Suppressor macrophage treated with lipopolysaccharide for 1 hour (primary cell): ENCODE measurements at regions not wholly inside any gene's neighbourhood (a gene's known extent, or its start where the extent isn't known, plus 50 kb on each side); places are given as distances from the start of the nearest gene placed in this dataset.

Source experiments
- DNase-seq, 3 donors: peaks; one replicate each; pipeline ENCODE4 v3.0.0-alpha.2; 2020 to 2022

GRCh38 chr22:49499433-49500075 is 328.1 kb downstream of the BRD1 start:
- DNase-seq: no peak

DNA sequence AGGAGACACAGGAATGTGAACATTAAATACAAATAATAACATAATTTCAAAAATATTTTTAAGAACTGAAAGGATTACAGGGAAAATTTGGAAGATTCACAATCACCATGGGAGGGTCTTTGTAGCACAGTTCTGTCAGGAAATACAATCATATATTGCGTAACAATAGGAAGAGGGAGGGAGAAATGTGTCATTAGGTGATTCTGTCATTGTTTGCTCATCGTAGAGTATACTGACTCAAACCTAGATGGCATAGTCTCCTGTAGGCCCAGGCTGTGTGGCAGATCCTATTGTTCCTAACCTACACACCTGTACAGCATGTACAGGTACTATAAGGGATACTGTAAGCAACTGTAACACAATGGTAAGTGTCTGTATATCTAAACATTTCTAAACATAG is 330.4 kb downstream of the BRD1 start:
- peak in 2 of 3 donors; percentile 38 to 48 for DNase-seq

GRCh38 chr22:49494555-49494954 is 333.1 kb downstream of the BRD1 start:
- DNase-seq: no peak

GRCh38 chr22:49492741-49493251 is 334.9 kb downstream of the BRD1 start:
- no peak for DNase-seq

GRCh38 chr22:49492308-49492707 is 335.4 kb downstream of the BRD1 start:
- no peak for DNase-seq

GRCh38 chr22:49491726-49492125 is 335.9 kb downstream of the BRD1 start:
- DNase-seq: no peak

GRCh38 chr22:49491221-49491635 is 336.4 kb downstream of the BRD1 start:
- no peak for DNase-seq

GRCh38 chr22:49490692-49491091 is 337.0 kb downstream of the BRD1 start:
- DNase-seq: no peak

- DNase-seq: no peak
These were observed 337.9 kb downstream of the BRD1 start for GRCh38 chr22:49489821-49490220.

GRCh38 chr22:49488943-49489342 is 338.7 kb downstream of the BRD1 start:
- no peak for DNase-seq

GRCh38 chr22:49487950-49488349 is 339.7 kb downstream of the BRD1 start:
- no peak for DNase-seq

GRCh38 chr22:49486225-49486624 is 341.4 kb downstream of the BRD1 start:
- no peak for DNase-seq

- no peak for DNase-seq
These were observed 343.7 kb downstream of the BRD1 start for GRCh38 chr22:49483946-49484345.

DNA sequence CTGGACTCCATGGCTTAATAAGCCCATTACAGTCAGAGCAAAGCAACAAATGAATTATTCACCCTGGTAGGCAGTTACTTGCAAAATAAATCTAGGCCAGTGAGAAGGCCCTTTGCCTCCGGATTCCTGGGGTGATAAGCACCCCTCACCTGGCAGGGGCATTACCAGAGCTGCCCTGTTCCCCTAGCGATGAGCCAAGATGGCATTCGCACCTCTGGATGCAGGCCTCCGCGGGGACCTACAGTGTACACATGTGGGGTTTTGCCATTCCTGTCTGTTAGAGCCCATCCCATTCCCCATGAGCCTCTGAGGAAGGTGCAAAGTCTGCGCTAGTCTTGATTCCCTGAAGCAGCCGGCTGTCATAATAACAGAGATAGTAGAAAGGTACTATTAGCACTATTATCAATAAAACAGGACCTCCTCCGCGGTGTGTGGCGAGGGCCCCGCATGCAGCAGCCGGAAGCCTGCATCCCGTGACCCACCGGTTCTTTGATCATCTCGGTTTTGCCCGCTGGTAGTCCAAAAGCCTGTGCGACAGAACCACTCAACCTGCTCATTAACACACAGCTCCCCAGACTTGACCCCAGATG is 344.3 kb downstream of the BRD1 start:
- DNase-seq: no peak

DNA sequence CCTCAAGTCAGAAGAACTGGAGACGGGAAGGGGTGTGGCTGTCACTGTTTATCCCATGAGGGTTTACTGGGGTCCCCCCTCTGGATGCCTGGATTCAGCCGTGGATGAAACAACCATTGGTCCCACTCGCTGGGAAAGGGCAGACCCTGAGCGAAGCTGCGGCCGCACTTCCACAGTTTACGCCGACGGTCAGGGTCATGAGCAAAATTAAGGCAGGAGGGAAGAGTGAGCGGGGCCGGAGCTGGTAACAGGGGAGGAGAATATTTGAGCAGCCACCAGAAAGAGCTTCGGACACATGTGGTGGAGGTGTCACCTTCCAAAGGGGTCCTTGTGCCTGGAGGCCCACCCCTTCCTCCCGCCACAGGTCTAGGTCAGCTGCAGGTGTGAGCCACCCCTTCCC is 344.9 kb downstream of the BRD1 start:
- DNase-seq: no peak

- DNase-seq: peak in 1 of 3 donors; percentile 12
These were observed 345.8 kb downstream of the BRD1 start for GRCh38 chr22:49481659-49482399.

GRCh38 chr22:49480896-49481658 is 346.6 kb downstream of the BRD1 start:
- DNase-seq: no peak

- peak in 1 of 3 donors; percentile 1 for DNase-seq
These were observed 347.3 kb downstream of the BRD1 start for GRCh38 chr22:49480331-49480730.

DNA sequence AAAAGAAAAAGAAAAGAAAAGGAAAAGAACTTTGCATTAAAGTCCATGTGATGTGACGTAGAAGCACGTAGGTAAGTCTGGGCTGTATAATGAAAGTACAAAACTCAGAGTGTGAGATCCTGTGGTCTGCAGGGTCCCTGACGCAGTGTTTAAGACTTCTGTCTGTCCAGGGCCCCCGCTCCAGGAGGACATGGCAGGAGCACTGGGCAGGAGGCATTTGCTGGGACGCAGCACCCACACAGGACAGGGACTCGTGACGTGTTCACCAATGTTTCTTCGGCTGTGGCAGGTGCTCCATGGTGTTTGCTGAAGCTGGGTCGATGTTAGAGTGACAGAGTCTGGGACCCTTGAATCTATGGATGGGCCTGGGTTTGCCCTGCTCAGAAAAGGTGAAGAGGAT is 348.1 kb downstream of the BRD1 start:
- DNase-seq: no peak

GRCh38 chr22:49476800-49477400 is 350.8 kb downstream of the BRD1 start:
- no peak for DNase-seq

DNA sequence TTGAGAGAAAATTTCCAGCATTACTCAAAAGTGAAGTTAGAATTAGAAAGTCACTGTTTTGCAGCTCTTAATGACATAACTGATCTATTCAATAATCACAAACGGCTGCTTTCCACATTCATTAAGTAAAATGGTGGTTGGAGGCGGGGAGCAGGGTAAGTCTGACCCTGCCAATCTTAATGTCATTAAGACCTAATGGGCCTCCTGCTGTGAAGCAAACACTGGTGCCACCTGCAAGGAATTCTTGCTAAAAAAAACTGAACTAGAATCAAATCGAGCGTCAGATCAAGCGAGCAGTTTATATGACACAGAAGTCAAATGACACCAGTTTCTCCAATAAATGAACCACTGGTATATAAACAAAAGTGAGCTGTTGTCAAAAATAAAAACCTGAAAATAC is 351.5 kb downstream of the BRD1 start:
- no peak for DNase-seq

- DNase-seq: no peak
These were observed 352.4 kb downstream of the BRD1 start for GRCh38 chr22:49475253-49475652.

DNA sequence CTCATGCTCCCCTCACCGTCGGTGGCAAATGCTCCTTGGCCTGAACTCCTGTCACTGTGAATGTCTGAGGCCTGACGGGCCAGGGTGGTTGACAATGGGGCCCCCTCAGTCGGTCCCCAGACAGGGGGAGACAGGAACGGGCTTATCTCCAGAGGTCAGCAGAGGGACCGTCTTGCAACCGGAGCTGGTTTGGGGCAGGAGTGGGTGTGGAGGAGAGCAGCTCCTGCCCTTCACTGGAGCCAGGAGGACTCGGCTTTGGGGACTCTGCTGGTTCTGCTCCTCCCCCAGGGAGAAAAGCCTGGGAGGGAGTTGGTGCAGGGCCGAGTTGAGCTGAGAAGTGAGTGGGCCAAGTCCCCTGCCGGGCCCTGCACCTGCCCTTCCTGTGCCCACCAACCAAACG is 354.4 kb downstream of the BRD1 start:
- no peak for DNase-seq
